Pancreas (tissue), 10 donors: ENCODE measurements at regions not wholly inside any gene's neighbourhood (a gene's known extent, or its start where the extent isn't known, plus 50 kb on each side); places are given as distances from the start of the nearest gene placed in this dataset.

Experiments used
- ATAC-seq, 4 donors: fragments of 200-7000 bp; cut with Tn5 transposase; one replicate each; pipeline versions ENCODE4 v1.8.0 to v1.9.1; 2020; ENCODE audit warnings: mild to moderate bottlenecking in 4 of 4, moderate library complexity in 4 of 4
- DNase-seq, 6 donors: peaks; one replicate each; pipeline ENCODE4 v3.0.0-alpha.2; 2020
- FAIRE-seq: peaks from 2 replicates; lab custom pipeline; 2012; peaks lifted over from hg19 to GRCh38; lab: Jason Lieb, UNC
- H3K27ac ChIP-seq, 4 donors: fragments of 200-600 bp; sonication (generic); 1 replicate in 3 of 4; 2 replicates in 1 of 4; pipeline versions ENCODE4 v1.5.0 to v1.8.0; 2020
- H3K27me3 ChIP-seq, 4 donors: fragments of 200-600 bp; one replicate each; pipeline ENCODE4 v1.8.0; 2021
- H3K36me3 ChIP-seq, 3 donors: fragments of 200-600 bp; sonication (generic) in 1 of 3; one replicate each; pipeline versions ENCODE4 v1.5.0 to v1.8.0; 2020 to 2021
- H3K4me1 ChIP-seq, 3 donors: fragments of 200-600 bp; one replicate each; pipeline ENCODE4 v1.8.0; 2021
- H3K4me3 ChIP-seq, 4 donors: fragments of 200-600 bp; sonication (generic) in 2 of 4; one replicate each; pipeline versions ENCODE4 v1.5.0 to v1.8.0; 2020 to 2021
- H3K9me3 ChIP-seq, 4 donors: fragments of 200-600 bp; one replicate each; pipeline ENCODE4 v1.8.0; 2021
- WGBS, 2 donors: extraction: QIAGEN DNeasy Blood & Tissue Kit; methylation state at CpG; one replicate each; pipeline ENCODE4 v1.1.7; 2013; 5-methylcytosine and 5-hydroxymethylcytosine counted together
- intact Hi-C, 3 donors: fragments of 100-400 bp; cut with DNase I; formaldehyde crosslinking; loops; one replicate each; pipeline versions ENCODE4 v1.11.1 to v1.14.2; 2022
- TF ChIP-seq, protein P1 (sequence below), 4 donors: fragments of 200-600 bp; sonication (generic) in 3 of 4; IDR thresholded peaks; one replicate each; pipeline versions ENCODE4 v1.5.0 to v1.8.0; 2021; ENCODE audit warnings: antibody characterized with exemption in 4 of 4
- donor health status: healthy with polysubstance abuse.
- donor health status: DM: no; HTN: no; CAD: no; lungs with moderate emphysema.
- donor health status: DM: no; HTN: no; CAD: no.
- donor health status: control.
- donor health status: control.
- donor health status: Bipolar disorder and iron deficiency.
- donor health status: DM: yes; HTN: yes; CAD: no.
- donor health status: DM: no; HTN: no; CAD: no.
- donor health status: DM: no; HTN: no; CAD: no.
- donor health status: DM: yes; HTN: yes; CAD: no.

DNA sequence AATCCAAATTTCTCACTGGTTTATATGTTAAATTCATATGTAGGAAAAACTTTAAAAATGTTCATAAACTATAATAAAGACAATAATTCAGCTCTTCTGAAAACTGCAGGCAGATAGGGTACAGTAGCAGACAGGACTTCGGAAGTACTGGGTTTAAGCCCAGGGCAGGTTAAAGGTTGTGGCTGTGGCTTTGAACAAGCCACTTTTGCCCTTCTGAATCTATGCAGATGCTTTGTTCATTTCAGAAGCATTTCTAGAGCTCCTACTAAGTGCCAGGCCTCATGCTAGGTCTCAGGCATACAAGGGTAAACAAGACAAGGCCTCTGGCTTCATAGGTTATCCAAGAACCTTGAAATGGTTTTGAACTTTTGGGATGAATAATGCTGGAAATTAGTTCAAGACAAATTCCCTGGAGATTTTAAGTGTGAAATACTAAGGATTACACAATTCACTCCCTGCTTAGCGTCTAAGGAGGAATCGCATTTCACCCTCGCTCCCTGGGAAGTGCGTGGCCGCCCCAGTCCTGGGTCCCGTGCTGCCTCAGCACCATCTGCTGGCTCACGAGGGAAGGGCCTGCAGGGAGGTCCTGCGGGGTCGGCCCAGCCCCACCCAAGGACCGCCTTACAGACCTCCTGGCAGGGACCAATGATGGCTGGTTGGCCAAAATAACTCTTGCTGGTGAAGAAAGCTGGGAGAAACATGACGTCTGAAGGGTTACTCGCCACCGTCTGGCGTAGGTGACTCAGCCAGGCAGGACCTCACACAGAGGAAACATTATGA lies 67.7 kb upstream of the L3MBTL4 start:
- Histone ChIP-seq H3K27me3 (no peaks in the 10 kb centered on the region), H3K27ac (peak overlapping the region in 3 of 4 donors; percentile 20 to 41 (median 31)), H3K4me1 (no peaks in the 10 kb centered on the region), H3K9me3 (no peaks in the 10 kb centered on the region), H3K4me3 (no peak overlapping the region), H3K36me3 (no peaks in the 10 kb centered on the region)
- FAIRE-seq = no peak
- TF ChIP-seq, protein P1, sequence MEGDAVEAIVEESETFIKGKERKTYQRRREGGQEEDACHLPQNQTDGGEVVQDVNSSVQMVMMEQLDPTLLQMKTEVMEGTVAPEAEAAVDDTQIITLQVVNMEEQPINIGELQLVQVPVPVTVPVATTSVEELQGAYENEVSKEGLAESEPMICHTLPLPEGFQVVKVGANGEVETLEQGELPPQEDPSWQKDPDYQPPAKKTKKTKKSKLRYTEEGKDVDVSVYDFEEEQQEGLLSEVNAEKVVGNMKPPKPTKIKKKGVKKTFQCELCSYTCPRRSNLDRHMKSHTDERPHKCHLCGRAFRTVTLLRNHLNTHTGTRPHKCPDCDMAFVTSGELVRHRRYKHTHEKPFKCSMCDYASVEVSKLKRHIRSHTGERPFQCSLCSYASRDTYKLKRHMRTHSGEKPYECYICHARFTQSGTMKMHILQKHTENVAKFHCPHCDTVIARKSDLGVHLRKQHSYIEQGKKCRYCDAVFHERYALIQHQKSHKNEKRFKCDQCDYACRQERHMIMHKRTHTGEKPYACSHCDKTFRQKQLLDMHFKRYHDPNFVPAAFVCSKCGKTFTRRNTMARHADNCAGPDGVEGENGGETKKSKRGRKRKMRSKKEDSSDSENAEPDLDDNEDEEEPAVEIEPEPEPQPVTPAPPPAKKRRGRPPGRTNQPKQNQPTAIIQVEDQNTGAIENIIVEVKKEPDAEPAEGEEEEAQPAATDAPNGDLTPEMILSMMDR (IDR thresholded peaks at IDR 0.05) = peak in 3 of 4 donors; percentile 49 to 57 (median 51)
- DNase-seq = peak; percentile 24 to 78 (median 47)
- ATAC-seq = peak; percentile 79 to 93 (median 90)
- intact Hi-C loops = loop anchor here in 1 of 3 donors (10.0 kb wide), 1 partner anchor 608 kb away; no protein-coding TSS in a partner anchor
- 20 to 25% methylated on average over 15 of the region's 15 CpGs for WGBS, 2 donors

DNA sequence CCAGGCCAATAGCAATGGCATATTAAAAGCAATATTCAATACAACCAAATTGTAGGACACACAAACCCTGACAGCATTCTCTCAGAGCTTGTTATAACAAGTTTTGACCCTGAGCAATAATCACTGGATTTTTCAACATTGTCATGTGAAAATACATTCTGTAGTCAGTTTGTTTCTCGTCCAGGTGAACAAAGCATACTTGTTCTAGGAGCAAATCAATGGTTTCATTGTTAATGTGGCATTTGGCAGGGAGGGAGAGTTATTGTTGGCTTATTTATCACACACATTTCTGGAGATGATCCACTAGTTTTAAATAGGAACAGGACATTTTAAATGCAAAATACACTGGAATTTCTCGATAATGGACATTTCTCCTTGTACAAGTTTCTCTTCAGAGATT lies 69.9 kb upstream of the L3MBTL4 start:
- Histone ChIP-seq H3K27ac (no peak overlapping the region), H3K4me3 (no peak overlapping the region), H3K4me1 (no peaks in the 10 kb centered on the region), H3K27me3 (no peaks in the 10 kb centered on the region), H3K9me3 (no peaks in the 10 kb centered on the region), H3K36me3 (no peaks in the 10 kb centered on the region)
- intact Hi-C loops = loop anchor here in 1 of 3 donors (10.0 kb wide), 1 partner anchor 610 kb away; no protein-coding TSS in a partner anchor
- ATAC-seq (peak in 3 of 4 donors; percentile 47 to 65 (median 52)), DNase-seq (no peak), FAIRE-seq (no peak)
- TF ChIP-seq, protein P1 (IDR thresholded peaks at IDR 0.05) = no peak
- 18 to 23% methylated on average over 2 of the region's 2 CpGs for WGBS, 2 donors

DNA sequence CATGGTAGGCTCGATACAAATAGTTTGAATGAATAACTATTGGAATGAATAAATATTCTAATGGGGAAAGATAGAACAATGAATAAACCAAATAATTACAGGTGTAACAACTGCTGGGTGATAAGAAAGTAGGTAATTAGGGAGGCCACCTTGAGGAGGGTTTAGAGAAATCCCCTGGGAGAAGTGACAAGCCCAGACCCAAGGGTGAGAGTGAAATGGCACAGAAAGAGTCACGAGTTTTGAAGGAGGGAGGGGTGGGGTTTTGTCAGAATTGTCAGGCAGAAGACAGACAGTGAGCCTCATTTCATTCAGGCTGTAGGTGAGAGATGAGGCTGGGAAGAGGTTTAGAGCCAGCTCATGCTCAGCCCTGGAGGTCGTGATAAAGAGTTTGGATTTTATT lies 71.6 kb upstream of the L3MBTL4 start:
- H3K36me3 ChIP-seq = no peaks in the 10 kb centered on the region
- TF ChIP-seq, protein P1 (IDR thresholded peaks at IDR 0.05) = no peak
- no peaks in the 10 kb centered on the region for H3K4me1 ChIP-seq
- ATAC-seq (no peak), DNase-seq (no peak), FAIRE-seq (no peak)
- no peaks in the 10 kb centered on the region for H3K27me3 ChIP-seq
- no peak overlapping the region for H3K27ac ChIP-seq
- WGBS, 2 donors = 19 to 27% methylated on average over 3 of the region's 3 CpGs
- no peak overlapping the region for H3K4me3 ChIP-seq
- H3K9me3 ChIP-seq = no peaks in the 10 kb centered on the region
- intact Hi-C loops = loop anchor here in 1 of 3 donors (10.0 kb wide), 1 partner anchor 612 kb away; no protein-coding TSS in a partner anchor

DNA sequence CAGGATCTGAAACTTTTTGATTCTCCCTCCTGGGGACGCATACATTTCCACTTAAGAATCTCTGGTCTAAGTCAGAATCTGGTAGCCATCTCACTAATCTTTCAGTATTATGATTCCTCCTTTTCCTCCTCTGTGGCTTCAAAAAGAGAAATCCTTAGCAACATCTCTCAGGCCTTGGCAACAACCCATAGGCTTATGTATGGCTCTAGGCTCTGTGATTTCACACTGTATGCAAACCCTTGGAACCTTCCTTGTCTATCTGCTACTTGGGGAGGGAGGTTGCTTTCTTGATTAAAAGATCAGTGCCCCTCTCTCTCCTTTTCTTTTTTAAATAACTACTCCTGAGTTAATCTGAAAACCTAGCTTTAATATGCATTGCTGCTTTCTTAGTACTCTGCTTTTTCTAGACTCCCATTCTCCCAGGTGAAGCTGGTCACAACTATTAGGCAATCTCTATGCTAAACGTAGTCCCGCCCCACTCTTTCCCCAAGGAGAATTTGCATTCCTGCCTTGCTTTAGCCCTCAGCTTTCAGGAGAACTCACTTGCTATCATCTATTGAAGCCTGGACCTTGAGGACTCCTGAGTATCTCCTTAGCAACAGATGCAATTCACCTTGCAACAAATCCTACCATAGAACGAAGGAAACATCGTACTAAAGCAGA lies 72.2 kb upstream of the L3MBTL4 start:
- Histone ChIP-seq H3K4me3 (no peak overlapping the region), H3K27me3 (no peaks in the 10 kb centered on the region), H3K9me3 (no peaks in the 10 kb centered on the region), H3K36me3 (no peaks in the 10 kb centered on the region), H3K4me1 (no peaks in the 10 kb centered on the region), H3K27ac (no peak overlapping the region)
- ATAC-seq (no peak), DNase-seq (no peak), FAIRE-seq (no peak)
- intact Hi-C loops = loop anchor here in 1 of 3 donors (10.0 kb wide), 1 partner anchor 612 kb away; no protein-coding TSS in a partner anchor
- 74 to 83% methylated on average over 5 of the region's 5 CpGs for WGBS, 2 donors
- TF ChIP-seq, protein P1 (IDR thresholded peaks at IDR 0.05) = no peak
